ENCODE measurements at regions not wholly inside any gene's neighbourhood (a gene's known extent, or its start where the extent isn't known, plus 50 kb on each side); places are given as distances from the start of the nearest gene placed in this dataset.

DNA sequence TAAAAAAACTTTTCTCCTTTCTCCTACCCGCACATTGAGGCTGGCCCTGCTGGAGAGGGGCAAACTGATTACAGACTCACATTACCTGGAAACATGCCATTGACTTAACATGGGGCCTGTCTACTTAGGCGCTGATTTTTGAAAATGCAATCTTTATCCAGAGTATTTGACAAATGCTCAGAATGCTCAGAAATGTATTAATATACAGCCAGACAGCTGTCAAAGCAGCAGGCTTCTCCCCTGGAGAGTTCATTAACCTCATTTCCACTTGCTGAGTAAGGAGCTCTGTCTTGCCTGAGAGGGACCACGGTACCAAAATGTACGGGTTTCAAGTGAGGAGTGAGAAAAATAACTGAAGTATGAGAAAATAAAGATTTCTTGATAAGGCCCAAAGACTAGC, 95.7 kb downstream of the PAX1 start:
- Histone ChIP-seq H3K4me3 (no peak overlapping the region), H3K4me1 (no peaks in the 10 kb centered on the region), H3K36me3 (no peaks in the 10 kb centered on the region), H3K27me3 (no peaks in the 10 kb centered on the region), H3K9me3 (no peaks in the 10 kb centered on the region), H3K27ac (no peak overlapping the region)
- WGBS, 2 donors = 62 to 67% methylated on average over 4 of the region's 4 CpGs
- DNase-seq (ENCODE audit: low spot score in 2 of 2) = no peak
- TF ChIP-seq, protein P1, sequence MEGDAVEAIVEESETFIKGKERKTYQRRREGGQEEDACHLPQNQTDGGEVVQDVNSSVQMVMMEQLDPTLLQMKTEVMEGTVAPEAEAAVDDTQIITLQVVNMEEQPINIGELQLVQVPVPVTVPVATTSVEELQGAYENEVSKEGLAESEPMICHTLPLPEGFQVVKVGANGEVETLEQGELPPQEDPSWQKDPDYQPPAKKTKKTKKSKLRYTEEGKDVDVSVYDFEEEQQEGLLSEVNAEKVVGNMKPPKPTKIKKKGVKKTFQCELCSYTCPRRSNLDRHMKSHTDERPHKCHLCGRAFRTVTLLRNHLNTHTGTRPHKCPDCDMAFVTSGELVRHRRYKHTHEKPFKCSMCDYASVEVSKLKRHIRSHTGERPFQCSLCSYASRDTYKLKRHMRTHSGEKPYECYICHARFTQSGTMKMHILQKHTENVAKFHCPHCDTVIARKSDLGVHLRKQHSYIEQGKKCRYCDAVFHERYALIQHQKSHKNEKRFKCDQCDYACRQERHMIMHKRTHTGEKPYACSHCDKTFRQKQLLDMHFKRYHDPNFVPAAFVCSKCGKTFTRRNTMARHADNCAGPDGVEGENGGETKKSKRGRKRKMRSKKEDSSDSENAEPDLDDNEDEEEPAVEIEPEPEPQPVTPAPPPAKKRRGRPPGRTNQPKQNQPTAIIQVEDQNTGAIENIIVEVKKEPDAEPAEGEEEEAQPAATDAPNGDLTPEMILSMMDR (IDR thresholded peaks at IDR 0.05) = no peak
- TF ChIP-seq POLR2A (IDR thresholded peaks at IDR 0.05) (no peak), EP300 (IDR thresholded peaks at IDR 0.05) (no peak)

DNA sequence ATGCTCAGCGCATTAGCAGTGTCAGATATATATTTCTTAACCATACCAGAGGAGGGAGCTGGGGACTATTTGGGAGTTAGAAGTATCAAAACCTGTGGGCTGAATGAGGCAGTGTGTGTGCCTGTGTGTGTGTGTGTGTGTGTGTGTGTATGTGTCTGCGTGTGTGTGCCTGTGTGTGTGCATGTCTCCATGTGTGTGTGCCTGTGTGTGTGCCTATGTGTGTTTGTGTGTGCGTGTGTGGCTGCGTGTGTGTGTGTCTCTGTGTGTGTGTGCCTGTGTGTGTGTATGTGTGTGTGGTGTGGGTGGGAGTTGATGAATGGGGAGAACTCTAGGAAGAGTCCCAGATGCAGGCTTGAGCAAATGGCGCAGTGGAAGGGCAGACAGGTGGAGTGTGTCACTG, 92.9 kb downstream of the PAX1 start:
- Histone ChIP-seq H3K4me1 (no peaks in the 10 kb centered on the region), H3K27me3 (no peaks in the 10 kb centered on the region), H3K27ac (no peak overlapping the region), H3K9me3 (no peaks in the 10 kb centered on the region), H3K4me3 (no peak overlapping the region), H3K36me3 (no peaks in the 10 kb centered on the region)
- TF ChIP-seq POLR2A (IDR thresholded peaks at IDR 0.05) (no peak), EP300 (IDR thresholded peaks at IDR 0.05) (no peak)
- TF ChIP-seq, protein P1 (IDR thresholded peaks at IDR 0.05) = no peak
- DNase-seq (ENCODE audit: low spot score in 2 of 2) = no peak
- WGBS, 2 donors = 91 to 96% methylated on average over 5 of the region's 5 CpGs

DNA sequence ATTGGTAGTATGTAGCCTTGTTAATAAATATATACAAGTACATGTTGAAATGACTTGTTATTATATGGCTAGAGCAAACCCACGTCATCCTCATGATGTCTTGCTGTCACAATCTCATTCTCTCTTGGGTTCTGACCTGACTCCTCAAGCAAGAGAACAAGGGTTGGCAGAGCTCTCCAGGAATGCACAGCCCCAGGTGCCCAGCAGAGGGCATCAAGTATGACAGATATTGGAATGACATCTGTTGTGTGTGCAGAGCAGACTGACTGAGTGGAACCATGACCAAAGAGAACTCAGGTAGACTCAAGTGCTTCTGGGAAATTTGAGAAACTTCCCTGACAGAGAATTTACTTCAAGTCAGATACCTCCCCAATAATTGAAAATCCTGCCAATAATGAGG, 90.6 kb downstream of the PAX1 start:
- no peak for DNase-seq (ENCODE audit: low spot score in 2 of 2)
- Histone ChIP-seq H3K36me3 (no peaks in the 10 kb centered on the region), H3K4me3 (no peak overlapping the region), H3K9me3 (no peaks in the 10 kb centered on the region), H3K27ac (no peak overlapping the region), H3K4me1 (no peaks in the 10 kb centered on the region), H3K27me3 (no peaks in the 10 kb centered on the region)
- TF ChIP-seq POLR2A (IDR thresholded peaks at IDR 0.05) (no peak), EP300 (IDR thresholded peaks at IDR 0.05) (no peak)
- TF ChIP-seq, protein P1 (IDR thresholded peaks at IDR 0.05) = no peak
- WGBS, 2 donors = 40 to 67% methylated on average over 1 of the region's 1 CpG

DNA sequence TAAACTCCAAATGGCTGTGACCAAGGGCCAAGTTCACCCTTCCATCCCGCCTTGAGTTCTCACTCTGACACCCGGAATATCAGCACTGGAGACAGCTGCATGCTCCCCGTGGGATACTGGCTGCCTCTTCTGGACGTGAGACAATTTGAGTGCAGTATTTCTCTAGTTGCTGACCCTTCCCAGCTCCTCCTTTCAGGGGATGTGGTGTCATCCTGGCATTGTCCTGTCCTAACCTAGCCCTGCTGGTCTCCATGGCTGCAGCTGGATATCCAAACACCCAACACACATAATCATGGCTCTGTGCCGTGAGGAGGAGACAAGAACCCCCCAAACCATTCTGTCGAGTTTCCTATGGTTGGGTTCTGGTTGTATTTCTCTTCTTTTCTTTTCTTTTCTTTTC, 82.6 kb downstream of the PAX1 start:
- 62 to 67% methylated on average over 6 of the region's 6 CpGs for whole genome bisulfite sequencing, 2 donors
- Histone ChIP-seq H3K36me3 (no peaks in the 10 kb centered on the region), H3K4me1 (no peaks in the 10 kb centered on the region), H3K27ac (no peak overlapping the region), H3K27me3 (no peaks in the 10 kb centered on the region), H3K9me3 (peaks cover 0 to 3% (median 0%) of the 10 kb centered on the region in 4 donors), H3K4me3 (no peak overlapping the region)
- DNase-seq (ENCODE audit: low spot score in 2 of 2) = no peak
- TF ChIP-seq POLR2A (IDR thresholded peaks at IDR 0.05) (no peak), EP300 (IDR thresholded peaks at IDR 0.05) (no peak)
- TF ChIP-seq, protein P1 (IDR thresholded peaks at IDR 0.05) = no peak

DNA sequence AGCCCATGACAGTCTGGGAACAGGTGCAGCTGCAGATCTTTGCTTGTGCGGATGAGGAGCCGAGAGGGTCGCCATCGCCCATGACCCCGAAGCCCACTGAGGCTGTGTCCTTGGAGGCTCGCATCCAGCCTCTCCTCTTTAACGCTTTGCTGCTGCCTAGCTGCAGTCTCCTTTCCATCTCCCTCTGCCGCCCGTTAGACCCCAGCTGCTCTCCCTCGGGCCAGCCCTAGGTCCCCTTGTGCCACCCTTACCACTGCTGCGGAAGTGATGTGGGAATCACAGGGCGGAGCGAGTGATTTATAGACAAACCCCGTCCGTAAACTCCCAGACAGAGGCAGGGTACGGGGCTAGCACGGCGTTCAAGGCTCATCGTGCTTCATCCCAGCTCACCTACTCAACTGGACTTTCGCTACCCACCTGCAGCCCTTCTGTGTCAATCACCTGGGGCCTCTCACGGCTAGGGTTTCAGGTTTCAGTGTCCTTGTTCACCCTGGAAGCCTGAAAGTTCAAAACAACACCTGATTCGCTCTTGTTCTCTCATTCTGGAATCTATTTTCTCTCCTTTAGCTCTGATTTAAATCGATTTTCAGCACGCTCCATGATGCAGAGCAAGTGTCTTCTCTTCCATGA, 76.1 kb downstream of the PAX1 start:
- Histone ChIP-seq H3K4me3 (no peak overlapping the region), H3K27ac (no peak overlapping the region), H3K36me3 (no peaks in the 10 kb centered on the region), H3K4me1 (no peaks in the 10 kb centered on the region), H3K27me3 (no peaks in the 10 kb centered on the region), H3K9me3 (peaks cover 0 to 16% (median 0%) of the 10 kb centered on the region in 4 donors)
- WGBS, 2 donors = 83 to 84% methylated on average over 24 of the region's 24 CpGs
- TF ChIP-seq EP300 (IDR thresholded peaks at IDR 0.05) (no peak), POLR2A (IDR thresholded peaks at IDR 0.05) (no peak)
- TF ChIP-seq, protein P1 (IDR thresholded peaks at IDR 0.05) = no peak
- no peak for DNase-seq (ENCODE audit: low spot score in 2 of 2)
